ENCODE measurements at regions not wholly inside any gene's neighbourhood (a gene's known extent, or its start where the extent isn't known, plus 50 kb on each side); places are given as distances from the start of the nearest gene placed in this dataset.

GRCh38 chr3:154762486-154762885, 317.6 kb upstream of the MME start:
- TF ChIP-seq EZH2 (IDR thresholded peaks at IDR 0.05; ENCODE audit: borderline replicate concordance, insufficient read depth, low read length, poor library complexity, severe bottlenecking) (no peak), POLR2AphosphoS5 (IDR thresholded peaks at IDR 0.05) (no peak), SMC3 (conservative IDR thresholded peaks at IDR 0.05; ENCODE audit: poor library complexity) (no peak), CTCF (IDR thresholded peaks at IDR 0.05; ENCODE audit: poor library complexity, severe bottlenecking) (no peak), TAF1 (IDR thresholded peaks at IDR 0.05; ENCODE audit: low read depth) (no peak), REST (IDR thresholded peaks at IDR 0.05; ENCODE audit: borderline replicate concordance) (no peak), RAD21 (conservative IDR thresholded peaks at IDR 0.05) (no peak), MXI1 (conservative IDR thresholded peaks at IDR 0.05; ENCODE audit: poor library complexity, severe bottlenecking) (no peak)

Data from neural cell (in vitro differentiated cells).